ENCODE measurements at regions not wholly inside any gene's neighbourhood (a gene's known extent, or its start where the extent isn't known, plus 50 kb on each side); places are given as distances from the start of the nearest gene placed in this dataset.

- Histone ChIP-seq H3K4me1 (ENCODE audit: control insufficient read depth, insufficient read depth, low read length) (peaks cover 3% of the 10 kb centered on the region; the same call in 1 of the 2 replicates), H2AFZ (replicated peaks; ENCODE audit: low read length, poor library complexity) (no peak overlapping the region), H3K27ac (ENCODE audit: insufficient read depth, low read length) (no peak overlapping the region), H3K56ac (ENCODE audit: extremely low read depth, insufficient read depth, low read length) (no peak overlapping the region), H2BK20ac (ENCODE audit: low read depth, low read length) (no peak overlapping the region), H3K14ac (replicated peaks; ENCODE audit: low read depth, low read length) (no peak overlapping the region), H3K27me3 (ENCODE audit: control insufficient read depth, insufficient read depth, low read length) (no peaks in the 10 kb centered on the region), H4K8ac (ENCODE audit: low read depth in 2 of 2, low read length in 2 of 2) (no peak overlapping the region), H3K9me1 (ENCODE audit: insufficient read depth, low read length) (peaks cover 3% of the 10 kb centered on the region; the same call in 1 of the 2 replicates), H3K9ac (ENCODE audit: low read depth, low read length) (no peak overlapping the region), H3K18ac (ENCODE audit: low read depth, low read length) (no peak overlapping the region), H3K4me3 (ENCODE audit: insufficient read depth, low read depth, low read length) (no peak overlapping the region), H2AK5ac (ENCODE audit: low read depth, low read length) (no peak overlapping the region), H3K4me2 (ENCODE audit: low read depth, low read length) (no peak overlapping the region), H3K23ac (ENCODE audit: low read depth, low read length) (no peak overlapping the region), H4K20me1 (ENCODE audit: insufficient read depth, low read length) (no peaks in the 10 kb centered on the region), H2BK5ac (ENCODE audit: low read depth, low read length, poor library complexity, severe bottlenecking) (no peak overlapping the region), H4K91ac (ENCODE audit: insufficient read depth, low read depth, low read length) (no peak overlapping the region), H3K79me1 (ENCODE audit: low read depth in 1 of 2, low read length in 2 of 2) (no peaks in the 10 kb centered on the region; a peak in 1 of 4 replicates), H3K9me3 (ENCODE audit: control insufficient read depth, insufficient read depth, low read length) (no peaks in the 10 kb centered on the region), H4K5ac (ENCODE audit: low read depth, low read length) (no peak overlapping the region), H2AK9ac (replicated peaks; ENCODE audit: low read depth, low read length, poor library complexity) (no peak overlapping the region), H2BK15ac (ENCODE audit: low read depth, low read length) (no peak overlapping the region), H3K36me3 (ENCODE audit: control insufficient read depth, insufficient read depth, low read length) (peaks cover 4% of the 10 kb centered on the region; the same call in 1 of the 2 replicates), H2BK120ac (ENCODE audit: low read depth, low read length) (no peak overlapping the region), H3K4ac (ENCODE audit: low read depth, low read length) (no peak overlapping the region)
- ChIA-PET CTCF (no interaction called here), POLR2A (ENCODE audit: unreplicated experiment) (no interaction called here)
- no peak for ATAC-seq (ENCODE audit: low read depth)
- in situ Hi-C loops (cut with MboI; ENCODE audit: low sequenced_read_pairs) (no loop called here), dilution Hi-C loops (cut with HindIII; ENCODE audit: low sequenced_read_pairs, unreplicated experiment) (no loop called here), intact Hi-C loops (cut with micrococcal nuclease) (loop anchor here (5.0 kb wide), 1 partner anchor 1321 kb away; no protein-coding TSS in a partner anchor)
- no CpG with 5 or more reads among the region's 4 CpGs for WGBS, 2 experiments (ENCODE audit: extremely low coverage in 2 of 2, insufficient read length in 1 of 2)
- BruUV-seq (replicated peaks): no TSS peak
- DNase-seq: no peak
- TF ChIP-seq SMC3 (IDR thresholded peaks at IDR 0.05; ENCODE audit: low read depth, low read length): no peak
- TF ChIP-seq CTCF (conservative IDR thresholded peaks at IDR 0.05; ENCODE audit: low read depth, low read length): no peak
- TF ChIP-seq FOS (IDR thresholded peaks at IDR 0.05; ENCODE audit: low read depth, low read length): no peak
- TF ChIP-seq BHLHE40 (IDR thresholded peaks at IDR 0.05; ENCODE audit: low read depth, low read length): no peak
- TF ChIP-seq NFE2L2 (IDR thresholded peaks at IDR 0.05; ENCODE audit: low read depth, low read length): no peak
- TF ChIP-seq RCOR1 (IDR thresholded peaks at IDR 0.05; ENCODE audit: insufficient replicate concordance, low read length): no peak
- TF ChIP-seq MAZ (IDR thresholded peaks at IDR 0.05; ENCODE audit: borderline replicate concordance, low read depth, low read length): no peak
- no peak for TF ChIP-seq MAFK (IDR thresholded peaks at IDR 0.05; ENCODE audit: low read depth, low read length)
These were observed 55.8 kb upstream of the PRDX6 start for GRCh38 chr1:173421286-173421685.

Measured in IMR-90 (cell line).